Right lung (tissue), 2 donors: ENCODE measurements at regions not wholly inside any gene's neighbourhood (a gene's known extent, or its start where the extent isn't known, plus 50 kb on each side); places are given as distances from the start of the nearest gene placed in this dataset.
A peak's percentile ranks its signal among the peaks of the same experiment; 100 is the strongest.
"Not testable (repeated sequence)": the region's sequence is repeated elsewhere in the genome, so short reads cannot be mapped to it uniquely, and the experiment has no call there.

Source experiments
- DNase-seq, 2 donors: peaks; one replicate each; pipeline ENCODE4 v3.0.0-alpha.2; 2013

GRCh38 chr9:73095425-73095824, 56.2 kb upstream of the ANXA1 start:
- DNase-seq: no peak

DNA sequence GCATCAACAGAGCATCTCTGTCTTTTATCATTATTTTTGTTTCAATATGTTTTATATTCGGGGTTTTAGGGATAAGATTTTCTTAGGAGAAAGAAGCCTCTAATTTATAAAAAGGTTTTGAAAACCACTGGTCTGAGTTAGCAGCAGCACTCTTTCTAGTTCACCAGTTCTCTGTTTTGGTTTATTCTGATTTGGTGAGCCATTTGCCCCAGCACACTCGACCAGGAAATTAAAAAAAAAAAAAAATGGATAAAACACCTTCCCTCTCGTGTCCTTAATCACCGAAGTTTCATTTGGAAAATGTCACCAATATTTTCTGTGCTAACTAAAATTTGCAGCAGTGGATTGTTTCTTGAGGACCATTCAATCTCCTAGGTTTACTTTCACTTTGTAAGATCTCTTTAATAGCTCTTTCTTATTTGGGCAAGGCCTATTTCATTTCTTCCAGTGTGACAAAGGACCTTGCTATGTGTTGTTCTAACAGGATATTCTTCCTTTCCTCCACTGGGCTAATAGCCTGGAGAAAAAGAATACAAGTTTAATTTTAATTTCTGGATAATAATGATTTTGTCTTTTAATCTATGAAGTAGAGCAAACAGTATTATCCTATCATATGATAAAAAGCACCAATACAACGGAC, 57.8 kb upstream of the ANXA1 start:
- no peak for DNase-seq

- no peak for DNase-seq
Measured at GRCh38 chr9:73093016-73093739, 58.5 kb upstream of the ANXA1 start.

DNA sequence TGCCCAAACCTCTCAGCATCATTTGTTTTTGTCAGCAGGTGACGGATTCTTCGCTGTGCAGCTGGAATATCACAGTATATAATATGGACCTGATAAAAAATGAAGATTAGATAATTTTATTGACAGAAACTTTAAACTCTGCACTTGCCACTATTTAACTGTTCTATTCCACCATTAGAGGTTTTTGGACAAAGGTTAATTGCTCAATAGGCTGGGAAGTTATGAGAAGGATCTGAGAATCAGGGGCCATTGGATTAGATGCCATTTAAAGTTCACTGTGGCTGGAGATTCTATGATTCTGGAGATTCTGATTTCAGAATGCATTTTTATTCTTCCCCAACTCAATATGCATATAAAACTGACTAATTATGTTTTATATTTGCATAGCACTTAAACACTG, 59.8 kb upstream of the ANXA1 start:
- DNase-seq: no peak

DNA sequence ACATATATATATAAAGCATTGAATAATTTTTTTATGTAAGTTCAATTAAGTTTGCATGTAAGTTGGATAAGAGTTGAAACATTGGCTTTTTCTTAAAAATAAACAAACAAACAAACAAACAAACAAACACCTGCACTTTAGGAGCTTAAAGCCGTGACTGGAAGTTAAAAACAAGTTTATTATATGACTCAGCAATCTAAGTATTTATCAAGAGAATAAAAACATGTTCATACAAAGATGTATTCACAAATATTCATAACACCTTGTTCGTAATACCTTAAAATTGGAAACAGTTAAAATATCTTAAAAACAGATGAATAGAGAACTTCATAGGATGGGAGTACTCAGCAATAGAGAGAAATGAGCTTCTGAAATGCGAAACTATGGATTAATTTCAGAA, 61.5 kb upstream of the ANXA1 start:
- DNase-seq: no peak

DNA sequence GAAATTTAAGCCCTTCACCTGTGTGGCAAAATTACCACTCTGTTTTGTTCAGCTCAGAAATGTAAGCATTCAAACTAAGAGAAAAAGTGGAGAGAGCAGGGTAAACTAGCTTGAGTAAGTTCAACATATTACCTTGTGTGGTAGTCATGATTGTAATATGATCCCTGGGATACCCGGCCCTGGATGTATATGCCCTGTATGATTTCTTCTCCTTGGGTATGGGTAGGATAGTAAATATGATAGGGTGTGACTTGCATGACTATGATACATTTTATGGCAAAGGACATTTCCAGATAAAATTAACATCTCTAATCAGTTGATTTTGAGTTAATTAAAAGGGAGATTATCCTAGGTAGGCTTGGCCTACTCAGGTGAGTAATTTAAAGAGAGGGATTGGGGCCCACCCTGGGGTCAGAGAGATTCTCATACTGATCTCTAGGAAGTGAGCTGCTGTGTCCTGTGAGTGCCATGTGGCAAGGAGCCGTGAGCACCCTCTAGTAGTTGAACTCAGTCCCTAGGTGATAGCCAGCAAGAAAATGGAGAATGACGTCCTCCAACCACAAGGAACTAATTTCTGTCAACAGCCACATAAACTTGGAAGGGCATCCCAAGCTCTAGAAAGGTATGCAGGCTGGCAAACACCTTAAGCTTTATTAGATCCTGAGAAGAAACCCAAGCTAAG, 62.2 kb upstream of the ANXA1 start:
- DNase-seq: no peak

DNA sequence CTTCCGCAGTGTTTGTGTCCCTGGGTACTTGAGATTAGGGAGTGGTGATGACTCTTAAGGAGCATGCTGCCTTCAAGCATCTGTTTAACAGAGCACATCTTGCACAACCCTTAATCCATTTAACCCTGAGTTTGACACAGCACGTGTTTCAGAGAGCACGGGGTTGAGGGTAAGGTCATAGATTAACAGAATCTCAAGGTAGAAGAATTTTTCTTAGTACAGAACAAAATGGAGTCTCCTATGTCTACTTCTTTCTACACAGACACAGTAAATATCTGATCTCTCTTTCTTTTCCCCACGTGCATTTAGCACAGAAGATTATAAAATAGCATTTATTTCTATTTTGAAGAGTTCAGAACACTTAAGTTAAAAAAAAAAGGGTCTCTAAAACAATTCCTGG, 63.8 kb upstream of the ANXA1 start:
- not testable (repeated sequence) for DNase-seq

- no peak for DNase-seq
Measured at GRCh38 chr9:73083519-73083918, 68.1 kb upstream of the ANXA1 start.

- DNase-seq: peak; percentile 40 to 61
Measured at GRCh38 chr9:73081979-73082657, 69.5 kb upstream of the ANXA1 start.

DNA sequence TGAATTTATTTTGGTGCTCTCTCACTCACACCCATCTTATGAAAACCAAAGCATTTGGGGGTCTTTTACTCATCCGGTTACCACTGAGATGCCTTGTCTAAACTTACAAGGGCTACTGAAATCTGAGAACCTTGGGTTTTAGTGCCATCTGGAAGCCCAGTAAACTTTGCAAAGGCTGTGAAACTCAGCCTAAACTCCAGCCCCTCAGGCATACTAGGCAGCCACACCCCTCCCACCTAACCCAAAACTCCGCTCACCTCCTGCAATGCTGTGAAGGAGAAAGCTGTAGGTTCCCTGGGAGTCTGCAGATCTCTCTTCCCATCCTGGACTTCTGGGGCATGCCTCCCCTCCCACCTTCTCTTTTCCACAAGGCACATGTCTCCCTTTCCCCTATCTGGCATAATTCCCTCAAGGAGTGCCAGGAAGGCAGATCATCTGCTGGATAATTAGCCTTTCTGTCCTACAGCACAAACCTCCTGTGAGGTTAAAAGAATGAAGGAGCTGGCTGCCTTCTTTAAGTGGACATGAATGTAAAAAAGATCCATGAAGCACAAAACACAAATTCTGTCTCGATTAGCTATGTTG, 71.5 kb upstream of the ANXA1 start:
- DNase-seq: no peak

DNA sequence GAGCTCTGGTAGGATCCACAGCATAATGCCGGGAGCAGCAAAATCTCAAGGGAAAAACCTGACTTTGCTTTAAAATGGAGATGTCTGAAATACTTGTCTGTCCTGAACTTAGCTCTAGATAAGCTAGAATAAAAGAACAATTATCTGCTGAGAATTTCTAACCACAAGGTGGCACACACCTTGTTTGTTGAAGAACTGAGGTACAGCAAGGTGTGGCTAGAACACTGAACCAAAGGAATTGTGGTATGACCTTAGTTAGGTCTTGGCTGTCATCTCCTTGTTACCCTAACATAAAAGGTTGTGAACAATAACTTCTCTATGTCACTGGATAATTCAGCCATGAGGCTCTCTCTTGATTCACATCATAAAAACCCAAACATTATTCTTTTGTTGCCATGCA, 72.3 kb upstream of the ANXA1 start:
- no peak for DNase-seq

GRCh38 chr9:73077625-73078030, 74.0 kb upstream of the ANXA1 start:
- DNase-seq: no peak

DNA sequence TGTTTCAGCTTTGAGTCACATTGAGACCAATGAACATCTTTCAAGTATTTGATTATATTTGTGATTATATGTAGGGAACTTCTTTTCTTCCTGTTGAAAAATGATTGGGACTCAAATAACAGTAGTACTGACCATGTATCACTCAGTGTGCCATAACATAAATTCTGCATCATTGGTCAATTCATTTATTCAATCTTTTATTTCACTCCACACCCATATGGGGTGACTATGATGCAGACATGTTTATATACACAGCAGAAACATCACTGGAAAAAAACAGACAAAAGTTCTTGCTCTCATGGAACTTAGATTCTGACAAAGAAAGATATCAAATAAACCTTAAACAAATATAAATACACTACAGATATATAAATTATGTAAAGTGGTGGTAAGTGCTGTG, 74.7 kb upstream of the ANXA1 start:
- no peak for DNase-seq

DNA sequence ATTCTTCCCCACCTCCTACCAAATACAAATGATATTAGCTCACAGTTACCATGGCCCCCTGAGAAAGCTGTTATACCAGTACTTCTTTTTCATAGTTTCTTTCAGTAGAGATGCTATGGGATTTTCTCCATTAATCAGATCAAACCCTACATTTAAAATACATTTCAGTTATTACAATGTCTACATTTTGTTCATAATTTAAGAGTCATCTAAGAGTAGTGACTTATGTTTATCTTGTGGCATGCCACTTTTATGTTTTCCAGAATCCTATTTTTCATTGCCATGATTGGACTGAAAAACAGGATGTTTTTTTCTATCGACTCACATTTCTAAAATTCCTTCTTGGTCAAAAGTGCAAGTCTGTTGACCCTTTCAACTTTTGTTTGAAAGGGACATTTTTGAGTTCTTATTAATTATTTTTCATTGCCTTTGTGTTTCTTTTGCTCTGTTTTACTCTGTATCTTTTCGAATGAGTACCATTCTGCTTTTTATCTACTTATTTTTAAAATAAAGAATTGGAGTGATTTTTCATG, 77.4 kb upstream of the ANXA1 start:
- DNase-seq: no peak

GRCh38 chr9:73073337-73074175, 78.1 kb upstream of the ANXA1 start:
- no peak for DNase-seq

GRCh38 chr9:73067074-73067473, 84.6 kb upstream of the ANXA1 start:
- DNase-seq: no peak

GRCh38 chr9:73065439-73065838, 86.2 kb upstream of the ANXA1 start:
- no peak for DNase-seq

DNA sequence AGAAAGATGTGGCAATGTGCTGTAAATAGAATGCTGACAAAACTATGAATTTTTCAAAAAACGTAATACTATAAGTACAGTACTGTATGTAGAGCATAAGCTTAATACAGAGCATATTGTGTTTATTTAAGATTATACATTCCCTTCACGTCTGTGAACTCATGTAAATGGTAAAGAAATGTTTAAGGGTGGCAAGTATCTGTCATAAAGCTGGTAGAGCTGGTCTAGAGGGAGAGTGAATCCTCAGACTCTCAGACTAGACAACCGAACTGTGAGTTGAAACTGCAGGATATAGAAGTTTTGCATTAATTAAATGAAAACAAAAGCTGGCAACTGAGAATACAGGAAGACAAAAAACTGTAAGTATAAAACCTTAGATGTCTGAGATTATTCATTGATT, 87.3 kb upstream of the ANXA1 start:
- DNase-seq: no peak

- DNase-seq: no peak
Measured at GRCh38 chr9:73061146-73061545, 90.5 kb upstream of the ANXA1 start.

GRCh38 chr9:73059247-73059646, 92.4 kb upstream of the ANXA1 start:
- DNase-seq: no peak

DNA sequence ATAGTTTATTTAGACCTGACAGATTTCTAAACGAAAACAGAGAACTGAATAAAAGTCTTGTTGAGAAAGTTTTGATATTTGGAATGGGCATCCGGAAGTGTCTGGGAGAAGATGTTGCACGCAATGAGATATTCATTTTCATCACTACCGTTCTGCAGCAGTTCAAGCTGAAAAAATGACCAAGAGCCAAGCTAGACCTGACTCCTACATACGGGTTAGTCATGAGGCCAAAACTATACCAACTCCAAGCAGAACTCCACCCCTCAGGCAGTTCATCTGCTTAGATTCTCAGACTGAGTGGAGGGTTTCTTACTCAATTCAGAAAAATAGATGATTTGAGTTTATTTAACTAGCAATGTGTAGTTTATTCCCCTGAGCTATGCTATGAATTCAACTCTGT, 95.4 kb upstream of the ANXA1 start:
- DNase-seq: no peak
